ENCODE measurements at regions not wholly inside any gene's neighbourhood (a gene's known extent, or its start where the extent isn't known, plus 50 kb on each side); places are given as distances from the start of the nearest gene placed in this dataset.

DNA sequence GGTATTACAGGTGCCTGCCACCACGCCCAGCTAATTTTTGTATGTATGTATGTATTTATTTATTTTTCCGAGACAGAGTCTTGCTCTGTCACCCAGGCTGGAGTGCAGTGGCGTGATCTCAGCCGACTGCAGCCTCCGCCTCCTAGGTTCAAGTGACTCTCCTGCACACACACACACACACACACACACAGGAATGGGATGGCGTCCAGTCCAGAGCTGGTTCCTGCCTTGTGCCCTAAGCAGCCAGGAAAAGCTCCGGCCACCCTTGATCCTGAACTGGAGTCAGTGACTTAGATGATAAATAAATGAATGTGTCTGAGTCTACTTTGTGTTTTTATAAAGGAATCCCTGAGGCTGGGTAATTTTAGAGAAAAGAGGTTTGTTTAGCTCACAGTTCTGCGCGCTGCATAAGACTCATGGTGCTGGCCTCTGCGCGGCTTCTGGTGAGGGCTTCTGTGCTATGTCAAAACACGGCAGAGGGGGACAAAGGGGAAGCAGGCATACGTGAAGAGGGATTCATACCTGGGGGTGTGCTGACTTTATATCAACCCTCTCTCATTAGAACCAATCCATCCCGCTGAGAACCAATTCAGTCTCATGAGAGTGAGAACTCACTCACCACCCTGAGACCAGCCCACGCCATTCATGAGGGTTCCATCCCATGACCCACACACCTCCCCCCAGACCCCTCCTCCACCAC, 59.7 kb upstream of the PHLPP1 start:
- H3K27me3 ChIP-seq (ENCODE audit: insufficient read depth, poor library complexity, severe bottlenecking) = no peaks in the 10 kb centered on the region
- no peak for DNase-seq (ENCODE audit: low read depth in 1 of 2, low spot score in 1 of 2)
- no peak for TF ChIP-seq SPI1 (IDR thresholded peaks at IDR 0.05; ENCODE audit: borderline replicate concordance, low read depth)
- TF ChIP-seq POLR2AphosphoS5 (IDR thresholded peaks at IDR 0.05; ENCODE audit: low read depth) = no peak
- TF ChIP-seq CTCF (IDR thresholded peaks at IDR 0.05; ENCODE audit: insufficient read depth, low read length) = no peak
- no peak for TF ChIP-seq GABPA (IDR thresholded peaks at IDR 0.05; ENCODE audit: low read depth)
- no peak for TF ChIP-seq REST (IDR thresholded peaks at IDR 0.05; ENCODE audit: insufficient replicate concordance, low read depth)
- no peak overlapping the region for H3K27ac ChIP-seq (replicated peaks)
- H3K4me3 ChIP-seq (replicated peaks; ENCODE audit: insufficient read depth, low read length) = no peak overlapping the region

- no peaks in the 10 kb centered on the region for H3K27me3 ChIP-seq (ENCODE audit: insufficient read depth, poor library complexity, severe bottlenecking)
- TF ChIP-seq SPI1 (IDR thresholded peaks at IDR 0.05; ENCODE audit: borderline replicate concordance, low read depth) (no peak), CTCF (IDR thresholded peaks at IDR 0.05; ENCODE audit: insufficient read depth, low read length) (no peak), GABPA (IDR thresholded peaks at IDR 0.05; ENCODE audit: low read depth) (no peak), POLR2AphosphoS5 (IDR thresholded peaks at IDR 0.05; ENCODE audit: low read depth) (no peak), REST (IDR thresholded peaks at IDR 0.05; ENCODE audit: insufficient replicate concordance, low read depth) (no peak)
- DNase-seq (ENCODE audit: low read depth in 1 of 2, low spot score in 1 of 2) = no peak
- no peak overlapping the region for H3K27ac ChIP-seq (replicated peaks)
- no peak overlapping the region for H3K4me3 ChIP-seq (replicated peaks; ENCODE audit: insufficient read depth, low read length)
Measured at GRCh38 chr18:62658028-62658427, 57.3 kb upstream of the PHLPP1 start.

- DNase-seq (ENCODE audit: low read depth in 1 of 2, low spot score in 1 of 2) = no peak
- H3K4me3 ChIP-seq (replicated peaks; ENCODE audit: insufficient read depth, low read length) = no peak overlapping the region
- no peak for TF ChIP-seq CTCF (IDR thresholded peaks at IDR 0.05; ENCODE audit: insufficient read depth, low read length)
- no peak for TF ChIP-seq REST (IDR thresholded peaks at IDR 0.05; ENCODE audit: insufficient replicate concordance, low read depth)
- no peak for TF ChIP-seq SPI1 (IDR thresholded peaks at IDR 0.05; ENCODE audit: borderline replicate concordance, low read depth)
- TF ChIP-seq GABPA (IDR thresholded peaks at IDR 0.05; ENCODE audit: low read depth) = no peak
- TF ChIP-seq POLR2AphosphoS5 (IDR thresholded peaks at IDR 0.05; ENCODE audit: low read depth) = no peak
- no peak overlapping the region for H3K27ac ChIP-seq (replicated peaks)
- H3K27me3 ChIP-seq (ENCODE audit: insufficient read depth, poor library complexity, severe bottlenecking) = no peaks in the 10 kb centered on the region
Measured at GRCh38 chr18:62659698-62660097, 55.6 kb upstream of the PHLPP1 start.

Data from HL-60 (cell line).